HT1080 (cell line): ENCODE measurements at regions not wholly inside any gene's neighbourhood (a gene's known extent, or its start where the extent isn't known, plus 50 kb on each side); places are given as distances from the start of the nearest gene placed in this dataset.

Experiments used
- DNase-seq: peaks from one replicate; pipeline ENCODE4 v3.0.0-alpha.2; 2015; ENCODE audit warnings: low read depth

GRCh38 chr5:53327811-53328334 lies 152.6 kb upstream of the FST start:
- DNase-seq, result no peak

GRCh38 chr5:53330491-53330890 lies 149.9 kb upstream of the FST start:
- no peak for DNase-seq

GRCh38 chr5:53331463-53331862 lies 149.0 kb upstream of the FST start:
- DNase-seq, result peak; percentile 83

- DNase-seq, result peak; percentile 57
Observed at GRCh38 chr5:53333160-53333559, 147.3 kb upstream of the FST start.

GRCh38 chr5:53334431-53334941 lies 145.9 kb upstream of the FST start:
- DNase-seq, result peak; percentile 64

- peak; percentile 10 for DNase-seq
Observed at GRCh38 chr5:53335115-53335514, 145.3 kb upstream of the FST start.

GRCh38 chr5:53337827-53338226 lies 142.6 kb upstream of the FST start:
- no peak for DNase-seq

- DNase-seq, result no peak
Observed at GRCh38 chr5:53338971-53339370, 141.5 kb upstream of the FST start.

GRCh38 chr5:53339962-53340540 lies 140.4 kb upstream of the FST start:
- DNase-seq, result no peak

- DNase-seq, result no peak
Observed at GRCh38 chr5:53340956-53341750, 139.3 kb upstream of the FST start.

GRCh38 chr5:53342236-53342635 lies 138.2 kb upstream of the FST start:
- no peak for DNase-seq

- peak; percentile 93 for DNase-seq
Observed at GRCh38 chr5:53343187-53343586, 137.2 kb upstream of the FST start.

GRCh38 chr5:53350368-53350767 lies 130.1 kb upstream of the FST start:
- DNase-seq, result no peak

GRCh38 chr5:53350991-53351770 lies 129.2 kb upstream of the FST start:
- peak; percentile 56 for DNase-seq

GRCh38 chr5:53355316-53355715 lies 125.1 kb upstream of the FST start:
- DNase-seq, result no peak

GRCh38 chr5:53355931-53356330 lies 124.5 kb upstream of the FST start:
- DNase-seq, result peak; percentile 40

GRCh38 chr5:53357439-53357838 lies 123.0 kb upstream of the FST start:
- DNase-seq, result no peak

GRCh38 chr5:53358794-53359193 lies 121.6 kb upstream of the FST start:
- no peak for DNase-seq

- peak; percentile 79 for DNase-seq
Observed at GRCh38 chr5:53359916-53360517, 120.4 kb upstream of the FST start.

- peak; percentile 96 for DNase-seq
Observed at GRCh38 chr5:53360811-53361210, 119.6 kb upstream of the FST start.

- no peak for DNase-seq
Observed at GRCh38 chr5:53361708-53362107, 118.7 kb upstream of the FST start.
